GM12878 (cell line): ENCODE measurements at regions not wholly inside any gene's neighbourhood (a gene's known extent, or its start where the extent isn't known, plus 50 kb on each side); places are given as distances from the start of the nearest gene placed in this dataset.

Source experiments
- BHLHE40 ChIP-seq, 2 experiments: fragments of 450-650 bp in 1 of 2; IDR thresholded peaks; 2 replicates each; pipeline ENCODE4 v1.6.1; 2011 to 2017; ENCODE audit warnings: low read depth in 2 of 2, borderline replicate concordance in 1 of 2, improper control_type of control experiment in 1 of 2, low read length in 1 of 2, mild to moderate bottlenecking in 1 of 2
- CEBPB ChIP-seq, 2 experiments: fragments of 150-350 bp in 1 of 2; IDR thresholded peaks; 2 replicates each; pipeline ENCODE4 v1.6.1; 2012 to 2014; ENCODE audit warnings: low read depth in 2 of 2, low read length in 2 of 2, borderline replicate concordance in 1 of 2, inconsistent platforms in 1 of 2
- CREB1 ChIP-seq: IDR thresholded peaks from 2 replicates; pipeline ENCODE4 v1.6.1; 2012; ENCODE audit warnings: low read depth, mild to moderate bottlenecking, inconsistent platforms
- CTCF ChIP-seq, 3 experiments: IDR thresholded peaks in 2 of 3; conservative IDR thresholded peaks in 1 of 3; 2 replicates each; pipeline ENCODE4 v1.5.1; 2011; ENCODE audit warnings: low read depth in 3 of 3, low read length in 3 of 3, mild to moderate bottlenecking in 3 of 3, control low read depth in 2 of 3, moderate library complexity in 2 of 3, inconsistent platforms in 1 of 3, mixed read lengths in 1 of 3; ENCODE audit not compliant: control insufficient read depth in 2 of 3, insufficient read depth in 1 of 3; ENCODE audit errors: extremely low read depth in 1 of 3
- ETV6 ChIP-seq, 2 experiments: fragments of 450-650 bp in 1 of 2; IDR thresholded peaks in 1 of 2; conservative IDR thresholded peaks in 1 of 2; 2 replicates each; pipeline ENCODE4 v1.6.1; 2014; ENCODE audit warnings: antibody characterized with exemption in 1 of 2, borderline replicate concordance in 1 of 2, low read depth in 1 of 2, mild to moderate bottlenecking in 1 of 2, moderate library complexity in 1 of 2
- FOXM1 ChIP-seq: IDR thresholded peaks from 2 replicates; pipeline ENCODE4 v1.6.1; 2012; ENCODE audit warnings: low read depth, mild to moderate bottlenecking, inconsistent platforms, low read length, moderate library complexity
- GATAD2B ChIP-seq: fragments of 450-650 bp; conservative IDR thresholded peaks from 2 replicates; pipeline ENCODE4 v1.6.1; 2017; ENCODE audit warnings: low read depth, mild to moderate bottlenecking, moderate library complexity
- MXI1 ChIP-seq: fragments of 150-350 bp; IDR thresholded peaks from 2 replicates; pipeline ENCODE4 v1.6.1; 2011; ENCODE audit warnings: low read depth, mild to moderate bottlenecking, inconsistent platforms, low read length, improper control_type of control experiment
- NR2C2 ChIP-seq: IDR thresholded peaks from 2 replicates; pipeline ENCODE4 v1.6.1; 2011; ENCODE audit warnings: borderline replicate concordance, low read depth; ENCODE audit not compliant: control insufficient read depth, insufficient read length
- POLR2A ChIP-seq: IDR thresholded peaks from 2 replicates; pipeline ENCODE4 v1.6.1; 2011; ENCODE audit warnings: low read depth, mild to moderate bottlenecking, low read length
- POLR2AphosphoS5 ChIP-seq: IDR thresholded peaks from 2 replicates; pipeline ENCODE4 v1.6.1; 2011; ENCODE audit warnings: mild to moderate bottlenecking, low read length, inconsistent platforms
- SIN3A ChIP-seq: IDR thresholded peaks from 2 replicates; pipeline ENCODE4 v1.6.1; 2012; ENCODE audit warnings: low read depth, low read length, improper control_type of control experiment
- SMAD5 ChIP-seq: IDR thresholded peaks from 2 replicates; pipeline ENCODE4 v1.6.1; 2016; ENCODE audit warnings: antibody characterized with exemption, low read depth
- TF ChIP-seq, protein P1 (sequence below): IDR thresholded peaks from 2 replicates; pipeline ENCODE4 v1.6.1; 2012; ENCODE audit warnings: mild to moderate bottlenecking, low read depth, low read length

DNA sequence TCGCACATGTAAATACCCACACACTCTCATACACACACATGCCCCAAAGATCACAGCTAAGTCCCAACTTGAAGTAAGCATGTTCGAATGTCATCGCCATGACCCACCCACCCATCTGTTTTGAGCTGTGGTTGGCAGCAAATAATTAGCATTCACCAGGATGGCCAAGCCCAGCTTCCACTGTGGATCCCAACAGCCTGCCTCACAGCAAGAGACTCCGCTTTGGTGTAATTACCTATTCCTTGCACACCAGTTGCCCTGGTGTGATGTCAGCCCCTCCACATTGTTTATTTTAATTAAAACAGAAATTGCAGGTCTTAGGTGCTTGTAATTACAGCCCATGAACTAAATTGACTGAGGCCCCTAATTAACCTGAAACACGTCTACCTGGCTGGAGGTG is 81.1 kb downstream of the MAFB start:
- TF ChIP-seq CEBPB (IDR thresholded peaks at IDR 0.05; ENCODE audit: borderline replicate concordance in 1 of 2, low read depth in 2 of 2, low read length in 2 of 2), result no peak
- no peak for TF ChIP-seq BHLHE40 (IDR thresholded peaks at IDR 0.05; ENCODE audit: borderline replicate concordance in 1 of 2, low read depth in 2 of 2, low read length in 1 of 2)
- TF ChIP-seq CTCF (IDR thresholded peaks at IDR 0.05 in 2 of 3, conservative IDR thresholded peaks at IDR 0.05 in 1 of 3; ENCODE audit: control insufficient read depth in 2 of 3, extremely low read depth in 1 of 3, insufficient read depth in 1 of 3, low read depth in 3 of 3, low read length in 3 of 3), result no peak
- TF ChIP-seq, protein P1, sequence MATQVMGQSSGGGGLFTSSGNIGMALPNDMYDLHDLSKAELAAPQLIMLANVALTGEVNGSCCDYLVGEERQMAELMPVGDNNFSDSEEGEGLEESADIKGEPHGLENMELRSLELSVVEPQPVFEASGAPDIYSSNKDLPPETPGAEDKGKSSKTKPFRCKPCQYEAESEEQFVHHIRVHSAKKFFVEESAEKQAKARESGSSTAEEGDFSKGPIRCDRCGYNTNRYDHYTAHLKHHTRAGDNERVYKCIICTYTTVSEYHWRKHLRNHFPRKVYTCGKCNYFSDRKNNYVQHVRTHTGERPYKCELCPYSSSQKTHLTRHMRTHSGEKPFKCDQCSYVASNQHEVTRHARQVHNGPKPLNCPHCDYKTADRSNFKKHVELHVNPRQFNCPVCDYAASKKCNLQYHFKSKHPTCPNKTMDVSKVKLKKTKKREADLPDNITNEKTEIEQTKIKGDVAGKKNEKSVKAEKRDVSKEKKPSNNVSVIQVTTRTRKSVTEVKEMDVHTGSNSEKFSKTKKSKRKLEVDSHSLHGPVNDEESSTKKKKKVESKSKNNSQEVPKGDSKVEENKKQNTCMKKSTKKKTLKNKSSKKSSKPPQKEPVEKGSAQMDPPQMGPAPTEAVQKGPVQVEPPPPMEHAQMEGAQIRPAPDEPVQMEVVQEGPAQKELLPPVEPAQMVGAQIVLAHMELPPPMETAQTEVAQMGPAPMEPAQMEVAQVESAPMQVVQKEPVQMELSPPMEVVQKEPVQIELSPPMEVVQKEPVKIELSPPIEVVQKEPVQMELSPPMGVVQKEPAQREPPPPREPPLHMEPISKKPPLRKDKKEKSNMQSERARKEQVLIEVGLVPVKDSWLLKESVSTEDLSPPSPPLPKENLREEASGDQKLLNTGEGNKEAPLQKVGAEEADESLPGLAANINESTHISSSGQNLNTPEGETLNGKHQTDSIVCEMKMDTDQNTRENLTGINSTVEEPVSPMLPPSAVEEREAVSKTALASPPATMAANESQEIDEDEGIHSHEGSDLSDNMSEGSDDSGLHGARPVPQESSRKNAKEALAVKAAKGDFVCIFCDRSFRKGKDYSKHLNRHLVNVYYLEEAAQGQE, result no peak
- no peak for TF ChIP-seq POLR2A
- TF ChIP-seq SIN3A, result no peak
- TF ChIP-seq FOXM1, result no peak
- no peak for TF ChIP-seq SMAD5
- no peak for TF ChIP-seq CREB1
- TF ChIP-seq NR2C2, result no peak
- TF ChIP-seq POLR2AphosphoS5, result no peak
- TF ChIP-seq ETV6 (conservative IDR thresholded peaks at IDR 0.05 in 1 of 2, IDR thresholded peaks at IDR 0.05 in 1 of 2; ENCODE audit: borderline replicate concordance in 1 of 2, low read depth in 1 of 2), result no peak
- no peak for TF ChIP-seq GATAD2B
- TF ChIP-seq MXI1, result no peak
